GM18870 (cell line): ENCODE measurements at regions not wholly inside any gene's neighbourhood (a gene's known extent, or its start where the extent isn't known, plus 50 kb on each side); places are given as distances from the start of the nearest gene placed in this dataset.
"Not testable (repeated sequence)": the region's sequence is repeated elsewhere in the genome, so short reads cannot be mapped to it uniquely, and the experiment has no call there.

Experiments
- ATAC-seq: cut with Tn5 transposase; IDR thresholded peaks from one replicate; pipeline ENCODE4 v1.9.1; 2021; ENCODE audit warnings: moderate library complexity; ENCODE audit not compliant: unreplicated experiment

DNA sequence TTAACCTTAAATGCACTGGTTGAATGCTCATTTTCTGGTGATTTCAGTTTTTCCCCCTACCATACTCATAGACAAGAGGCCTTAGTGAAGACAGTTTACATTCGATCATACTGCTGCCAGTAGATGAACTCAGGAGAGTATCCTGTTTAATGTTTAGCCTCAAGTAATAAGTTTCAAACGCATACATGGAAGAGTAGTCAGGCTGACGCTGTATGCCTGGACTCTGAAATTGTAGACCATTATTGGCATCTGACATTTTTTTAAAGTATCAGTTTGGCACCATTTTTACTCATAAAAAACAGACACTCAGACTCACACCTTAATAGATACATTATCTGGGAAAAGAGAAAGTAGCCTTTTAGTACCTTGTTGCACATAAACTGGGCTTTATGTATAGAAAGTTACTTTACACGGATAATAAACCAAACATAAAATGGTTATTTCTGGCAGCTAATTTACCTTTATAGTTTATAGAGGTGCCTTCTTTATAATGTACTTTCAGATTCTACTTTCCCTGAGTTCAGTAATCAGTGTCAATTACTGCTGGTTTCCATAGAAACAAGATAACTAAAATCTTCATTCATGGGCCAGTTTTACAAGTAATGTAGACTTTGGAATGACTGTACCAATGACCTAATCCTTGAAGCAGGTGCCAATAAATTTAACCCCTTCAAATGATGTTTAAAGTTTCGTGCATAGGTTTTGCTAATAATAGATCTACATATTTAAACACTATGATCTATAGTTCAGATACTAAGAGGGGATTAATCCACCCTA, 183.8 kb upstream of the ITGA1 start:
- no peak for ATAC-seq

- no peak for ATAC-seq
Observed at GRCh38 chr5:52605317-52606313, 182.1 kb upstream of the ITGA1 start.

DNA sequence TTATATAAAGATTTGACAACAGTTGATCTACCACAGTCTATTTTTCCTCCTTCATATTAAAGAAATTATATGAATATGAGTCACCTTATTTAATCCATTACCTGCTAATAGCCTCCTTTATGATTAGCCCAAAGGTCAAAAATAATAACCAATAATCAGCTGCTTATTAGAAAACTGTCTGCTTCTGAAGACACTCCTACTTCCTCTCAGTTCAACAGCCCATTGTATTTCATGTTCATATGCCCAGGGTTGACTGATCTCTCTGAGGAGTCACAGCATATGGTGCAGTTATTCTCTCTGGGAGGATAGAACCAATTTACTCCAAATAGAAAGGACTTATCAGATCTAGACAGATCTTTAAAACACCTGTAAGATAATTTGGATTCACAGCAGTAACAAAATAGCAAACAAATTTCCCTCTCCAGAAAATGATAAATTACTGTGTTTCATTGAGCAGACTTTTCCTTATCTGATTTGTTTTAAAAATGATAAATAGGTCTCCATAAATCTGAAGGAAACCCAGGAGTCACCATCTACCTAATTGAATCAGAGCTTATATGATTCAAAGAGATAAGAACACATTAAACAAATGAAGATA, 180.4 kb upstream of the ITGA1 start:
- no peak for ATAC-seq

DNA sequence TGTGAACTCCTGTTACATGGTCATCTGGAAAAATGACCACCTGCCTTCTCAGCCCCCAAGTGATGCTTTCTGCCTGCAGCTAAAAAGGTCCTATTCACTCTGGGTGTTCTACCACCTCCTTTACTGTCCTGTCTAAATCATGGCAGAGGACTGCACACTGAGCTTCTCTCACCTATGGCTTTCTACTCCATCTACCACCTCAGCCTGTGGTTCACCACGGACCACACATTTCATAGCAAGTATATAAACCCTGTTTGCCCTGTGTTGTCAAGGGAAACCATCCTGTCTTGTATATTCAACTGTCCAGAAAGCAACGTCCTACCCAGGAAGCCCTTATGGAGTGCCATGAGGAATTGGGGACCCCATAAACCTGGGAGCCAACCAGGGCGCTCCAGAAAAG, 167.4 kb upstream of the ITGA1 start:
- no peak for ATAC-seq

DNA sequence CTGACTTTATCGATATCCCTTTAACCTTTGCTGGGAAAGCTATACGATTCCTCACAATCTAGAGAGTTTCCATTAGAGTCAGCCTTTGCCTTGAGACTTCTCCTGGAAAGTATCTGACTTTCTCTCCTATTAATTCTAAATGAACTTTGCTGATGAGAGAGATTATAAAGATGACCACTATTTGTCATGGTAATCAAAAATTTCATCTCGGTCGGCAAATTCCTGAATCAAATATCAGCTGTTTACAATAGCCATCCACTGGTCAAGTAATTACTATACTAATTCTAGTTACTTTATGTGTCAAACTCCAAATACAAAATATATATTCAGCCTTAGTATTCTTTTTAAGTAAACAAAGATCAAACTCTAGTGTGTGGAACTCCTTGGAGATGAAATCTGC, 164.4 kb upstream of the ITGA1 start:
- no peak for ATAC-seq

DNA sequence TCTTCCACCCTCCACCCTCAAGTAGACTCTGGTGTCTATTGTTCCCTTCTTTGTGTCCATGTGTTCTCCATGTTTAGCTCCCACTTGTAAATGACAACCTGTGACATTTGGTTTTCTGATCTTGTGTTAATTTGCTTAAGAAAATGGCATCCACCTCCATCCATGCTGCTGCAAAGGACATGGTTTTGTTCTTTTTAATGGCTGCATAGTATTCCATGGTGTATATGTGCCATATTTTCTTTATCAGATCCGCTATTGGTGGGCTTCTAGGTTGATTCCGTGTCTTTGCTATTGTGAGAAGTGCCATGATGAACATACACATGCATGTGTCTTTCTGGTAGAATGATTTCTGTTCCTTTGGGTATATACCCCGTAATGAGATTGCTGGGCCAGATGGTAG, 163.4 kb upstream of the ITGA1 start:
- no peak for ATAC-seq

GRCh38 chr5:52626312-52626711, 161.4 kb upstream of the ITGA1 start:
- no peak for ATAC-seq

DNA sequence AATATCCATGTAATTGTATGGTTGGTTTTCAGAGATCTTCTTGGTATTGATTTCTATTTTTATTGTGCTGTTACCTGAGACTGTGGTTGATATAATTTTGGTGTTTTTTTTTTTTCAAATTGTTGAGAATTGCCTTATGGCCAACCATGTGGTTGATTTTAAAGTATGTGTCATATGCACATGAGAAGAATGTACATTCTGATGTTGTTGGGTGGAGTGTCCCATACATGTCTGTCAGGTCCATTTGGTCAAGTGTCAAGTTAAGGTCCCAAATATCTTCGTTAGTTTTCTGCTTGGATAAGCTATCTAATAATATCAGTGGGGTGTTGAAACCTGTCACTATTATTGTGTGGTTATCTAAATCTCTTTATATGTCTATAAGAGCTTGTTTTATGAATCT, 160.0 kb upstream of the ITGA1 start:
- ATAC-seq = no peak

DNA sequence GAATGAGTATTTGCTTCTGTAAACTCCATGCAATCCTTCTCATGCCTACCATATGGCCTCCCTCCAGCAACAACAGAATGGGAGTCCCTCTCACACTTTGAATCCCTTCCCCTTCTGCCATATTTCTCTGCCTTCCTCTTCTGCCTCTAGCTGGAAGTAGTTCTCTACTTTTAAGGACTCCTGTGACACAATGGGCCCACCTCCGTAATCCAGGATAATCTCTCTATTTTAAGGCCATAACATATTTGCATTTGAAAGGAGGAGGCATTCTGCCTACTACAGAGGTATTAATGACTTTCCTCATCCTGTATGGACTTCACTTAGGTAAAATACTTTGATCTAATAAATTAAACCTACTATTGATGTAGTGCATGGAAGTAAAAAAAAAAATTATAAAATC, 155.4 kb upstream of the ITGA1 start:
- no peak for ATAC-seq

- ATAC-seq = not testable (repeated sequence)
Observed at GRCh38 chr5:52634171-52634570, 153.5 kb upstream of the ITGA1 start.

- ATAC-seq = no peak
Observed at GRCh38 chr5:52638732-52639131, 149.0 kb upstream of the ITGA1 start.

GRCh38 chr5:52648726-52649125, 139.0 kb upstream of the ITGA1 start:
- no peak for ATAC-seq

DNA sequence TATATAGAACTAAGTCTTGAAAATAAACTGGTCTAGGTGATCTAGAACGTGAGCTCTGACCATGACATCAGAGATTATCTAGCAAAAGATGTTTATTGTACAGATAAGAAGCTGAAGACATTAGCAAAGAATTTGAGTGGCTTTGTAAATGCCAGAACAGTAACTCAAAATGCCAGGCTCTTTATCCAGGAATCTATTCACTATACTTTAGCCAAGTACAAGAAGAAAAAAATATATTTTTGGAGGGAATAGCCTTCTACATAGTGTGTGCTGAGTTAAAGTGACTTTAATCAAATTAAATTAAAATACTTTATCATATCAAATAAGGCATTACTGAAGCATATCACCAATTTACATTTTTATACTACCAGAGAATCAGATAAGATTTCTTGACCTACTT, 132.6 kb upstream of the ITGA1 start:
- ATAC-seq = no peak

- ATAC-seq = no peak
Observed at GRCh38 chr5:52656569-52657246, 131.0 kb upstream of the ITGA1 start.

DNA sequence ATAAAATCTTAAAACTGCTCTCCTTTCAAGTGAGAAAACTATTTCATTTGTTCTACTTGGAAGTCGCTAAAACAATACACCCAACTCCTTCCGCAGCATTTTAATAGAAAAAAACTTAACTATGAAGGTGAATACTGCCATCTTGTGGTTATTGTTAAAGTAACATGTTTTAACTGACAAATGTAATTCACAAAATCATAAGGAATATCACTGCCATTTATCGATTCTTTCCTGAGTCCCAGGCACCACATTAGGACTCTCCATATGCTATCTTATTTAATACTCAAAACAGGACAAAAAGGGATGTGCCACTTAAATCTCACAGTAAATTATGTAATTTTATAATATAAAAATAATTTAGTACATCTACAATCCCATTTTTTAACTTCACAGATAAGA, 130.5 kb upstream of the ITGA1 start:
- peak; percentile 53 for ATAC-seq

- ATAC-seq = no peak
Observed at GRCh38 chr5:52658246-52658645, 129.5 kb upstream of the ITGA1 start.

- no peak for ATAC-seq
Observed at GRCh38 chr5:52660621-52661020, 127.1 kb upstream of the ITGA1 start.

DNA sequence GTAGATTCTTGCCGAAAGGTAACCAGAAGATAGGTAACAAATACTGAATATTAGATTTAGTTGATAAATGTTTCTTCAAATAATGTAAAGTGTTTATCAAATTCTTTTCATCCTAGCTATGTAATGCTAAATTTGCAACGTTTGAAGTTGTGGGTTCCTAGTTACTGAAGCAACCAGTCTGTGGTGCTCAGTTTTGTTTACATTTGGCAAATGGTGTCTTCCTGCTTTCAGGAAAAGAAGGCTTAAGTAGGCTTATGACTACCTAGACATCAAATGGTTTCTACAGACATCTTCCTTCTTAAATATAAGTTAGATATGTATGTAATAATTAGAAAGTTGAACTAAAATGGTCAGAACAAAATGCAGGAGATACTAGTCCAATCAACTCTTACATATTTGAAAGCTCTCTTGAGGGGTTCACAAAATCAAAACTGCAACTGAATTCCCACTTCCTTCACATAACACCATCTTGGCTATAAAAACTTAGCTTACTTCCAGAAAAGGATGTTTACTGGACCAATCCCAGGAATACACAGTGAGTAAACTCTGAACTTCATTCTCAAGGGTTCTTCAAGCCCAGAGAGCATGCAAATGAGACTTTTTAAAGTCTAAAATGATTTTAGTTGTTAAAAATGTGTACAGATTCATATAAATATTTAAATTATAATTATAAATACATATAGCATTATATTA, 125.7 kb upstream of the ITGA1 start:
- ATAC-seq = no peak

DNA sequence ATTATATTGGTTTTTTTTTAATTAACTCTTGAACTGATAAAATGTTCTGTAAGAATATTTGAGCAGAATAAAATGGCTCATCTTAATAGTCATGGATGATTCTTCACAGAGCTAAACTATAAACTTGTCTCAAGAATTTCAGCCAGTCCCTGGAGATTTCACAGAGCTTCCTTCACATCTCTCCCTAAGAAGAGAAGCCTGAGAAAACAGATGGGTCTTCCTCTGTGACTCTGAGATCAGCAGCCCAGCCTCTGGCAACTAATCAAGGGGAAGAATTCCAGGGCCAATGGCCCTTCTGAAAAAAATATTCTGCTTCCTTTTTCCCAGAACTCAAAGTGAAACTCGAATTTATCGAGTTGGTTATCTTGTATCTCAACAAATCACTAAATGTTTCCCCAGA, 122.2 kb upstream of the ITGA1 start:
- no peak for ATAC-seq

GRCh38 chr5:52668139-52668538, 119.6 kb upstream of the ITGA1 start:
- no peak for ATAC-seq
